ENCODE measurements at regions not wholly inside any gene's neighbourhood (a gene's known extent, or its start where the extent isn't known, plus 50 kb on each side); places are given as distances from the start of the nearest gene placed in this dataset.

DNA sequence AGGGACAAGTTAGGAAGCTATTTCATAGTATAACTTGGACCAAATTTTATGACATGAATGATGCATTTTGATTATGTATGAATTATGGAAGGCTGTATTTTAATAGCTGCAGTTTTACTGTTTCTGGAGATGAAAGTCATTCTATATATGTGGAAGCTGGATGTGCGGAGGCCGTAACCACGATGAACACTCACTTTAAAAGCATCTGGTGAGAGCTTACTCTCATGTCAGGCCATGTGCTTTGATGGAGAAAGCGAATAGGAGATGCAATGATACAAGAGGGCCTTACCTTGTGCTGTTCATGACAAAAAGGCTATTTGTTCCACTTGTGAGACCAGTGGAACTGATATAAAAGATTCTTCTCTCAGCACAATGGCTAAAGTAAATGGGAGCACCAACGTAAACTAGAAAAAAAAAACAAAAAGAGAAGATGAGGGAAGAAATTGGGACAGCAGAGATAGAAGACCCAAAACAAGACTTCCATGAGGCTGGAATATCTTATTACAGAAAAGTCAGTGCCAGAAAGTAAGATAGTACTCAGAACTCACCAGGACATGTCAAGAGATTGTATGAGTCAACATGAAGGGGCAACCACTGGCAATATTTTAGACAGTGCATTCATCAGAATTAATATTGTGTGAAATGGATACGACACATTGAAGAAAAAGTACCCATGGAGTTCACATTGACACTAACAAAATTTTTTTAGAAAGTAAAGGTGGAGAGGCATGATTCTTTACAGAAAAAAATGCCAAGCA lies 63.3 kb upstream of the GAB1 start:
- DNase-seq (ENCODE audit: low spot score): peak; percentile 55

DNA sequence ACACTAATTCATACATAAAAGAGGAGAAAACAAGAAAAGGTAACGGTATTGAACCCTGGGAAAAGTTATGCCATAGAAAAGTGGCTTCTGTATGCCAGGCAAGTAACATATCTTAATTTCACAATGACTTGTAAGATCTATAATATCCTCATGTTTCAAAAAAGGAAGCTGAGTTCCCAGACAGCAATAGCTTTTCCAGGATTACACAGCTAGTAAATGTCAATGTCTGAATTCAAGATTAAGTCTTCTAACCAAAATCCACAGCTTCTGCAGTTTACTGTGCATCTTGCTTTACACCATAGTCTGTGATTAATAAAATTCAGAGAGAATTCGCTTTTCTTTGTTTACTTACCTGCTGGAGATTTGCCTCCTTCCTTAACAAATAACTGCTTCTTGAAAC lies 55.8 kb upstream of the GAB1 start:
- peak; percentile 74 for DNase-seq (ENCODE audit: low spot score)

- DNase-seq (ENCODE audit: low spot score): peak; percentile 30
Measured at GRCh38 chr4:143281507-143282190, 55.0 kb upstream of the GAB1 start.

DNA sequence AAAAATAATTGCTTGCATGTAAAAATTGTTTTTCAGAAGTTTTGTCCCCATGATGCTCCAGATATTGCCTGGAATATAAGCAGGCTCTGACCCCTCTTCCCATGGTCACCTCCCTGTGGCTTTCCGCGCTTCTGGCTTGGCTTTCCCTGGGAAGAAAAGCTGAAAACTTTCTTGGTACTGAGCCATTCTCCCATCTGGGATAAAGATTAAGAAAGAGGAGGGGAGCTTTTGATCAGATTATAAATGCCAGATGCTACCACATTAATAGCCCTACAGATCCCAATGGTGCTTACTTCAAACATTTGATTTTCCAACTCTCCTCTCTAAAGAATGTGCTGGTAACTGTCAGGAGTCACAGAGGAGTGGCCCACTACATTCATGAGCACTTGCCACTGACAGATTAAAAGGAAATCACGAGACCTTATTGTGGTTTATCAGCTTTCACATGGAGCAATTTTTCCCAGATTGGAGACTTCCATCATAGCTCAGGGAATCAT lies 54.4 kb upstream of the GAB1 start:
- DNase-seq (ENCODE audit: low spot score): peak; percentile 81

DNA sequence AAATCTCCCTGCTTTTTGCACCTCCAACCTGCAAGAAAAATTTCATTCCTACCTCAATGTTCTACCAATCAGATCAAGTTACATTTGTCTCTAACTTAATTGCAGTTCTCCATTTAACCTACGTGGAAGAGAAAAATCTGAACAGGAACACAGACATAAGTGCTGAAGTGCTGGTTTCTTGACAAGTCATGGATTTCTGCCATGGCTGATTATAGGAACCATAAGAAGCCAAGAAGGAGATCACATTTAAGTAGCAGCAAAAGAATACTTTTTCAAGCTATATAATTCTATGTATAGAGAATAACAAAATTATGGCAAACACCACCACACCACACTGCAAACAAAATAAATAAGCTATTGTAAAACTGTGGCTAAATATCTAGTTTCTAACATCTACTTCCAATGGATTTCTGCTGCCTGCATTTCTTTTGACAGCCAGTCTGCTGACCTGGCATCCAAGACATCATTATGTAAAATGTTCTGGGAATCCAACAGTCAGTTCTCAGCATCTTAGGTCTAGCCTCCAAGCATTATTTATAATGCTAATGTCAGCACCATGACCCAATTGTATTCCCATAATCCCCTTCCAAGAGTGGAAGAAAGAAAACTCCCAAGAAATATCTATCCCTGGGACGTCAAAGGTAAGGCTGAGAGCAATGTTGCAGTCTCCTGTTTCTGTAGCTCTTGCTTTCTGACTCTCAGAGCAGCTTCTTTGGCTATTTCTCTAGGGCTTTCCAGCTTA lies 50.8 kb upstream of the GAB1 start:
- peak; percentile 38 for DNase-seq (ENCODE audit: low spot score)

- peak; percentile 83 for DNase-seq (ENCODE audit: low spot score)
Measured at GRCh38 chr4:143286701-143287571, 49.7 kb upstream of the GAB1 start.
